Liver (tissue), 3 donors: ENCODE measurements at regions not wholly inside any gene's neighbourhood (a gene's known extent, or its start where the extent isn't known, plus 50 kb on each side); places are given as distances from the start of the nearest gene placed in this dataset.

Experiments
- CTCF ChIP-seq: fragments of 150-350 bp; IDR thresholded peaks from 2 replicates; pipeline ENCODE4 v1.5.1; 2017; ENCODE audit warnings: improper control_type of control experiment, low read depth, low read length; ENCODE audit not compliant: missing input control
- EGR1 ChIP-seq, 2 donors: IDR thresholded peaks; 2 replicates each; pipeline ENCODE4 v1.6.1; 2016 to 2018; ENCODE audit warnings: antibody characterized with exemption in 2 of 2, low read depth in 2 of 2
- GABPA ChIP-seq, 2 donors: IDR thresholded peaks in 1 of 2; conservative IDR thresholded peaks in 1 of 2; 2 replicates each; pipeline ENCODE4 v1.6.1; 2016; ENCODE audit warnings: antibody characterized with exemption in 2 of 2, mild to moderate bottlenecking in 1 of 2, moderate library complexity in 1 of 2
- HNF4A ChIP-seq, 2 donors: conservative IDR thresholded peaks; 2 replicates each; pipeline ENCODE4 v1.6.1; 2016; ENCODE audit warnings: antibody characterized with exemption in 2 of 2, mild to moderate bottlenecking in 2 of 2
- JUND ChIP-seq, 2 donors: IDR thresholded peaks; 2 replicates each; pipeline ENCODE4 v1.6.1; 2016; ENCODE audit warnings: antibody characterized with exemption in 2 of 2
- RAD21 ChIP-seq, 2 donors: IDR thresholded peaks; 2 replicates each; pipeline ENCODE4 v1.6.1; 2016; ENCODE audit warnings: antibody characterized with exemption in 2 of 2, mild to moderate bottlenecking in 2 of 2
- TAF1 ChIP-seq: conservative IDR thresholded peaks from 2 replicates; pipeline ENCODE4 v1.6.1; 2016; ENCODE audit warnings: antibody characterized with exemption, mild to moderate bottlenecking
- YY1 ChIP-seq: IDR thresholded peaks from 2 replicates; pipeline ENCODE4 v1.6.1; 2016; ENCODE audit warnings: antibody characterized with exemption, mild to moderate bottlenecking
- TF ChIP-seq, protein P1 (sequence below): IDR thresholded peaks from 2 replicates; pipeline ENCODE4 v1.6.1; 2016; ENCODE audit warnings: antibody characterized with exemption
- TF ChIP-seq, protein P2 (sequence below): IDR thresholded peaks from 2 replicates; pipeline ENCODE4 v1.6.1; 2016; ENCODE audit warnings: antibody characterized with exemption, mild to moderate bottlenecking
- donor health status: healthy.
- donor health status: healthy.

GRCh38 chr12:82620917-82621316, 65.8 kb upstream of the TMTC2 start:
- TF ChIP-seq CTCF (no peak), TAF1 (no peak), GABPA (IDR thresholded peaks at IDR 0.05 in 1 of 2, conservative IDR thresholded peaks at IDR 0.05 in 1 of 2) (no peak), RAD21 (IDR thresholded peaks at IDR 0.05) (no peak), JUND (IDR thresholded peaks at IDR 0.05) (no peak), HNF4A (conservative IDR thresholded peaks at IDR 0.05) (no peak), YY1 (no peak), EGR1 (IDR thresholded peaks at IDR 0.05; ENCODE audit: low read depth in 2 of 2) (no peak)
- TF ChIP-seq, protein P1, sequence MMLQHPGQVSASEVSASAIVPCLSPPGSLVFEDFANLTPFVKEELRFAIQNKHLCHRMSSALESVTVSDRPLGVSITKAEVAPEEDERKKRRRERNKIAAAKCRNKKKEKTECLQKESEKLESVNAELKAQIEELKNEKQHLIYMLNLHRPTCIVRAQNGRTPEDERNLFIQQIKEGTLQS: no peak
- TF ChIP-seq, protein P2, sequence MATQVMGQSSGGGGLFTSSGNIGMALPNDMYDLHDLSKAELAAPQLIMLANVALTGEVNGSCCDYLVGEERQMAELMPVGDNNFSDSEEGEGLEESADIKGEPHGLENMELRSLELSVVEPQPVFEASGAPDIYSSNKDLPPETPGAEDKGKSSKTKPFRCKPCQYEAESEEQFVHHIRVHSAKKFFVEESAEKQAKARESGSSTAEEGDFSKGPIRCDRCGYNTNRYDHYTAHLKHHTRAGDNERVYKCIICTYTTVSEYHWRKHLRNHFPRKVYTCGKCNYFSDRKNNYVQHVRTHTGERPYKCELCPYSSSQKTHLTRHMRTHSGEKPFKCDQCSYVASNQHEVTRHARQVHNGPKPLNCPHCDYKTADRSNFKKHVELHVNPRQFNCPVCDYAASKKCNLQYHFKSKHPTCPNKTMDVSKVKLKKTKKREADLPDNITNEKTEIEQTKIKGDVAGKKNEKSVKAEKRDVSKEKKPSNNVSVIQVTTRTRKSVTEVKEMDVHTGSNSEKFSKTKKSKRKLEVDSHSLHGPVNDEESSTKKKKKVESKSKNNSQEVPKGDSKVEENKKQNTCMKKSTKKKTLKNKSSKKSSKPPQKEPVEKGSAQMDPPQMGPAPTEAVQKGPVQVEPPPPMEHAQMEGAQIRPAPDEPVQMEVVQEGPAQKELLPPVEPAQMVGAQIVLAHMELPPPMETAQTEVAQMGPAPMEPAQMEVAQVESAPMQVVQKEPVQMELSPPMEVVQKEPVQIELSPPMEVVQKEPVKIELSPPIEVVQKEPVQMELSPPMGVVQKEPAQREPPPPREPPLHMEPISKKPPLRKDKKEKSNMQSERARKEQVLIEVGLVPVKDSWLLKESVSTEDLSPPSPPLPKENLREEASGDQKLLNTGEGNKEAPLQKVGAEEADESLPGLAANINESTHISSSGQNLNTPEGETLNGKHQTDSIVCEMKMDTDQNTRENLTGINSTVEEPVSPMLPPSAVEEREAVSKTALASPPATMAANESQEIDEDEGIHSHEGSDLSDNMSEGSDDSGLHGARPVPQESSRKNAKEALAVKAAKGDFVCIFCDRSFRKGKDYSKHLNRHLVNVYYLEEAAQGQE: no peak
